ENCODE measurements at regions not wholly inside any gene's neighbourhood (a gene's known extent, or its start where the extent isn't known, plus 50 kb on each side); places are given as distances from the start of the nearest gene placed in this dataset.

GRCh38 chr2:220654322-220654721, 917.8 kb downstream of the EPHA4 start:
- TF ChIP-seq CTCF (IDR thresholded peaks at IDR 0.05) (no peak), POLR2A (IDR thresholded peaks at IDR 0.05) (no peak)
